Fibroblast of lung (primary cell): ENCODE measurements at regions not wholly inside any gene's neighbourhood (a gene's known extent, or its start where the extent isn't known, plus 50 kb on each side); places are given as distances from the start of the nearest gene placed in this dataset.
"Not testable (repeated sequence)": the region's sequence is repeated elsewhere in the genome, so short reads cannot be mapped to it uniquely, and the experiment has no call there.

Experiments
- DNase-seq, 2 donors: peaks; one replicate each; pipeline versions ENCODE4 v3.0.0 to v3.0.0-alpha.2; 2010; ENCODE audit warnings: low read depth in 2 of 2
- H2AFZ ChIP-seq: 2 replicates; pipeline ENCODE4 v1.5.1; 2012; ENCODE audit warnings: low read length, control low read depth, inconsistent platforms
- H3K27ac ChIP-seq: 2 replicates; pipeline ENCODE4 v1.5.1; 2011; ENCODE audit warnings: low read length, control low read depth; ENCODE audit not compliant: insufficient read depth
- H3K27me3 ChIP-seq: 2 replicates; pipeline ENCODE4 v1.5.1; 2011; ENCODE audit warnings: mild to moderate bottlenecking, low read length; ENCODE audit not compliant: control insufficient read depth, insufficient read depth
- H3K36me3 ChIP-seq: 2 replicates; pipeline ENCODE4 v1.5.1; 2011; ENCODE audit warnings: low read length; ENCODE audit not compliant: control insufficient read depth, insufficient read depth
- H3K4me1 ChIP-seq: 2 replicates; pipeline ENCODE4 v1.5.1; 2011; ENCODE audit warnings: low read length; ENCODE audit not compliant: control insufficient read depth, insufficient read depth; ENCODE audit errors: extremely low read depth
- H3K4me2 ChIP-seq: 2 replicates; pipeline ENCODE4 v1.5.1; 2011; ENCODE audit warnings: low read length, control low read depth; ENCODE audit not compliant: insufficient read depth; ENCODE audit errors: extremely low read depth
- H3K4me3 ChIP-seq, 4 experiments: fragments of 200-600 bp in 1 of 4; sonication (generic) in 1 of 4; replicated peaks in 1 of 4; 2 replicates each; pipeline ENCODE4 v1.5.1; 2011 to 2016; ENCODE audit warnings: low read length in 4 of 4, low read depth in 3 of 4, mild to moderate bottlenecking in 3 of 4, control low read depth in 2 of 4, inconsistent platforms in 1 of 4, mixed read lengths in 1 of 4; ENCODE audit not compliant: insufficient read depth in 1 of 4; ENCODE audit errors: control extremely low read depth in 1 of 4
- H3K79me2 ChIP-seq: 2 replicates; pipeline ENCODE4 v1.5.1; 2012; ENCODE audit warnings: mild to moderate bottlenecking, low read length, inconsistent platforms; ENCODE audit not compliant: control insufficient read depth, insufficient read depth
- H3K9ac ChIP-seq: 2 replicates; pipeline ENCODE4 v1.5.1; 2011; ENCODE audit warnings: mild to moderate bottlenecking, low read length, control low read depth; ENCODE audit not compliant: insufficient read depth
- H3K9me3 ChIP-seq: 2 replicates; pipeline ENCODE4 v1.5.1; 2012; ENCODE audit warnings: low read depth, low read length; ENCODE audit not compliant: control insufficient read depth, insufficient read depth
- H4K20me1 ChIP-seq: 2 replicates; pipeline ENCODE4 v1.5.1; 2011; ENCODE audit warnings: low read length; ENCODE audit not compliant: control insufficient read depth, insufficient read depth; ENCODE audit errors: extremely low read depth
- CTCF ChIP-seq, 2 donors: IDR thresholded peaks in 1 of 2; conservative IDR thresholded peaks in 1 of 2; 1 replicate in 1 of 2; 2 replicates in 1 of 2; pipeline ENCODE4 v1.5.1; 2011 to 2012; ENCODE audit warnings: low read length in 2 of 2, control low read depth in 1 of 2, inconsistent platforms in 1 of 2, low read depth in 1 of 2, mild to moderate bottlenecking in 1 of 2
- EZH2 ChIP-seq: IDR thresholded peaks from 2 replicates; pipeline ENCODE4 v1.5.1; 2012; ENCODE audit warnings: low read length, control low read depth, mild to moderate bottlenecking; ENCODE audit errors: missing control alignments

- no peak for TF ChIP-seq EZH2
- no peak for TF ChIP-seq CTCF (conservative IDR thresholded peaks at IDR 0.05 in 1 of 2, IDR thresholded peaks at IDR 0.05 in 1 of 2; ENCODE audit: low read depth in 1 of 2, low read length in 2 of 2)
- H3K27ac ChIP-seq: no peak overlapping the region
- H3K36me3 ChIP-seq: no peaks in the 10 kb centered on the region
- peak in 1 of 2 donors; percentile 41 for DNase-seq
- H2AFZ ChIP-seq: no peak overlapping the region
- no peak overlapping the region for H3K9ac ChIP-seq
- H3K27me3 ChIP-seq: no peaks in the 10 kb centered on the region
- no peaks in the 10 kb centered on the region for H3K79me2 ChIP-seq
- peaks cover 3% of the 10 kb centered on the region for H3K4me1 ChIP-seq
- no peaks in the 10 kb centered on the region for H4K20me1 ChIP-seq
- no peak overlapping the region for H3K4me3 ChIP-seq
- H3K4me2 ChIP-seq: no peak overlapping the region
- no peaks in the 10 kb centered on the region for H3K9me3 ChIP-seq
Measured at GRCh38 chr10:63692220-63692896, 171.2 kb downstream of the REEP3 start.

- not testable (repeated sequence) for H3K9ac ChIP-seq, H4K20me1 ChIP-seq, H3K4me1 ChIP-seq, H2AFZ ChIP-seq, H3K79me2 ChIP-seq, H3K27ac ChIP-seq, H3K9me3 ChIP-seq, H3K4me2 ChIP-seq, H3K36me3 ChIP-seq, H3K4me3 ChIP-seq, H3K27me3 ChIP-seq, DNase-seq
Measured at GRCh38 chr10:63693021-63693420, 171.8 kb downstream of the REEP3 start.

GRCh38 chr10:63696205-63696604 lies 175.0 kb downstream of the REEP3 start:
- Histone ChIP-seq H3K4me3 (no peak overlapping the region), H2AFZ (no peak overlapping the region), H3K27ac (no peak overlapping the region), H3K9ac (no peak overlapping the region), H3K4me1 (peaks cover 18% of the 10 kb centered on the region), H3K27me3 (no peaks in the 10 kb centered on the region), H3K79me2 (no peaks in the 10 kb centered on the region), H3K4me2 (no peak overlapping the region), H3K36me3 (no peaks in the 10 kb centered on the region), H3K9me3 (no peaks in the 10 kb centered on the region), H4K20me1 (no peaks in the 10 kb centered on the region)
- TF ChIP-seq EZH2 (no peak), CTCF (conservative IDR thresholded peaks at IDR 0.05 in 1 of 2, IDR thresholded peaks at IDR 0.05 in 1 of 2; ENCODE audit: low read depth in 1 of 2, low read length in 2 of 2) (no peak)
- peak in 1 of 2 donors; percentile 16 for DNase-seq
